Esophagus muscularis mucosa (tissue), 4 donors: ENCODE measurements at regions not wholly inside any gene's neighbourhood (a gene's known extent, or its start where the extent isn't known, plus 50 kb on each side); places are given as distances from the start of the nearest gene placed in this dataset.
"Not testable (repeated sequence)": the region's sequence is repeated elsewhere in the genome, so short reads cannot be mapped to it uniquely, and the experiment has no call there.

Experiments
- EP300 ChIP-seq: sonication (generic); formaldehyde crosslinking; IDR thresholded peaks from one replicate; pipeline ENCODE4 v1.6.1; 2017; ENCODE audit warnings: antibody characterized with exemption
- POLR2A ChIP-seq: fragments of 450-650 bp; IDR thresholded peaks from one replicate; pipeline ENCODE4 v1.6.1; 2017; ENCODE audit warnings: antibody characterized with exemption, moderate library complexity, mild to moderate bottlenecking, low read depth
- POLR2AphosphoS5 ChIP-seq, 2 donors: sonication (generic); formaldehyde crosslinking; IDR thresholded peaks; one replicate each; pipeline ENCODE4 v1.6.1; 2017; ENCODE audit warnings: antibody characterized with exemption in 2 of 2
- TF ChIP-seq, protein P1 (sequence below), 3 experiments: fragments of 200-600 bp in 2 of 3; fragments of 450-650 bp in 1 of 3; sonication (generic) in 2 of 3; IDR thresholded peaks; one replicate each; pipeline ENCODE4 v1.5.1; 2017 to 2019; ENCODE audit warnings: antibody characterized with exemption in 3 of 3, mild to moderate bottlenecking in 2 of 3, moderate library complexity in 1 of 3

DNA sequence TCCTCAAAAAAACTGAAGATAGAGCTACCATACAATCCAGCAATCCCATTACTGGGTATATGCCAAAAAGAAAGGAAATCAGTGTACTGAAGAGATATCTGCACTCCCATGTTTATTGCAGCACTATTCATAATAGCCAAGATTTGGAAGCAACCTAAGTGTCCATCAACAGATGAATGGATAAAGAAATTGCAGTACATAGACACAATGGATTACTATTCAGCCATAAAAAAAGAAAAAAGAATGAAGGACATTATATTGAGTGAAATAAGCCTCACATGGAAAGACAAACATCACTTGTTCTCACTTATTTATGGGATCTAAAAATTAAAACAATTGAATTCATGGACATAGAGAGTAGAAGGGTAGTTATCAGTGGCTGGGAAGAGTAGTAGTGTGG, 360.8 kb upstream of the FAR2 start:
- not testable (repeated sequence) for TF ChIP-seq POLR2AphosphoS5 (IDR thresholded peaks at IDR 0.05); POLR2A; EP300
- TF ChIP-seq, protein P1, sequence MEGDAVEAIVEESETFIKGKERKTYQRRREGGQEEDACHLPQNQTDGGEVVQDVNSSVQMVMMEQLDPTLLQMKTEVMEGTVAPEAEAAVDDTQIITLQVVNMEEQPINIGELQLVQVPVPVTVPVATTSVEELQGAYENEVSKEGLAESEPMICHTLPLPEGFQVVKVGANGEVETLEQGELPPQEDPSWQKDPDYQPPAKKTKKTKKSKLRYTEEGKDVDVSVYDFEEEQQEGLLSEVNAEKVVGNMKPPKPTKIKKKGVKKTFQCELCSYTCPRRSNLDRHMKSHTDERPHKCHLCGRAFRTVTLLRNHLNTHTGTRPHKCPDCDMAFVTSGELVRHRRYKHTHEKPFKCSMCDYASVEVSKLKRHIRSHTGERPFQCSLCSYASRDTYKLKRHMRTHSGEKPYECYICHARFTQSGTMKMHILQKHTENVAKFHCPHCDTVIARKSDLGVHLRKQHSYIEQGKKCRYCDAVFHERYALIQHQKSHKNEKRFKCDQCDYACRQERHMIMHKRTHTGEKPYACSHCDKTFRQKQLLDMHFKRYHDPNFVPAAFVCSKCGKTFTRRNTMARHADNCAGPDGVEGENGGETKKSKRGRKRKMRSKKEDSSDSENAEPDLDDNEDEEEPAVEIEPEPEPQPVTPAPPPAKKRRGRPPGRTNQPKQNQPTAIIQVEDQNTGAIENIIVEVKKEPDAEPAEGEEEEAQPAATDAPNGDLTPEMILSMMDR (IDR thresholded peaks at IDR 0.05): not testable (repeated sequence)
